Psoas muscle (tissue), 7 donors: ENCODE measurements at regions not wholly inside any gene's neighbourhood (a gene's known extent, or its start where the extent isn't known, plus 50 kb on each side); places are given as distances from the start of the nearest gene placed in this dataset.

Source experiments
- ATAC-seq, 4 donors: fragments of 200-7000 bp; cut with Tn5 transposase; one replicate each; pipeline ENCODE4 v1.9.1; 2020; ENCODE audit warnings: moderate library complexity in 3 of 4, mild to moderate bottlenecking in 2 of 4
- DNase-seq, 2 donors: peaks; one replicate each; pipeline ENCODE4 v3.0.0-alpha.2; 2020
- H3K27ac ChIP-seq: fragments of 200-600 bp; one replicate; pipeline ENCODE4 v1.8.0; 2022
- H3K27me3 ChIP-seq, 3 donors: fragments of 200-600 bp in 1 of 3; one replicate each; pipeline versions ENCODE4 v1.6.1 to v1.8.0; 2013 to 2022; ENCODE audit warnings: low read length in 2 of 3, mild to moderate bottlenecking in 2 of 3, moderate library complexity in 1 of 3; ENCODE audit not compliant: insufficient read depth in 3 of 3
- H3K36me3 ChIP-seq, 2 donors: fragments of 200-600 bp in 1 of 2; one replicate each; pipeline versions ENCODE4 v1.6.1 to v1.8.0; 2013 to 2022; ENCODE audit warnings: low read depth in 1 of 2, mild to moderate bottlenecking in 1 of 2, moderate library complexity in 1 of 2; ENCODE audit not compliant: insufficient read depth in 1 of 2
- H3K4me1 ChIP-seq: fragments of 200-600 bp; one replicate; pipeline ENCODE4 v1.8.0; 2022
- H3K4me3 ChIP-seq: fragments of 200-600 bp; one replicate; pipeline ENCODE4 v1.8.0; 2022; ENCODE audit warnings: mild to moderate bottlenecking
- H3K9me3 ChIP-seq: fragments of 200-600 bp; one replicate; pipeline ENCODE4 v1.8.0; 2022
- CTCF ChIP-seq: fragments of 200-600 bp; IDR thresholded peaks from one replicate; pipeline ENCODE4 v1.8.0; 2022; ENCODE audit warnings: antibody characterized with exemption
- WGBS, 3 donors: extraction: QIAGEN DNeasy Blood & Tissue Kit; methylation state at CpG; one replicate each; pipeline versions ENCODE4 v1.1.6 to v1.1.7; 2013; 5-methylcytosine and 5-hydroxymethylcytosine counted together
- intact Hi-C, 2 donors: fragments of 100-400 bp; cut with DNase I; formaldehyde crosslinking; loops; one replicate each; pipeline versions ENCODE4 v1.11.0 to v1.14.2; 2022
- donor health status: healthy with polysubstance abuse.
- donor health status: DM: no; HTN: no; CAD: no; lungs with moderate emphysema.
- donor health status: Bipolar disorder and iron deficiency.
- donor health status: healthy.
- donor health status: DM: yes; HTN: yes; CAD: no.
- donor health status: DM: no; HTN: no; CAD: no.
- donor health status: DM: yes; HTN: yes; CAD: no.

GRCh38 chr18:38028946-38029345 lies 463.3 kb upstream of the CELF4 start:
- no peaks in the 10 kb centered on the region for H3K9me3 ChIP-seq
- DNase-seq (no peak), ATAC-seq (no peak)
- H3K4me3 ChIP-seq, result no peak overlapping the region
- 73 to 79% (median 76%) methylated on average over 7 of the region's 7 CpGs for WGBS, 3 donors
- H3K27ac ChIP-seq, result no peak overlapping the region
- no peaks in the 10 kb centered on the region for H3K36me3 ChIP-seq
- intact Hi-C loops, result no loop called here
- H3K27me3 ChIP-seq, result no peaks in the 10 kb centered on the region
- no peaks in the 10 kb centered on the region for H3K4me1 ChIP-seq
- no peak for TF ChIP-seq CTCF

GRCh38 chr18:38025433-38026038 lies 459.9 kb upstream of the CELF4 start:
- 26 to 38% (median 38%) methylated on average over 4 of the region's 4 CpGs for WGBS, 3 donors
- Histone ChIP-seq H3K9me3 (no peaks in the 10 kb centered on the region), H3K4me3 (no peak overlapping the region), H3K4me1 (no peaks in the 10 kb centered on the region), H3K27ac (no peak overlapping the region), H3K27me3 (no peaks in the 10 kb centered on the region), H3K36me3 (no peaks in the 10 kb centered on the region)
- intact Hi-C loops, result no loop called here
- TF ChIP-seq CTCF, result no peak
- ATAC-seq, result no peak
- DNase-seq, result no peak

GRCh38 chr18:38023871-38024270 lies 458.3 kb upstream of the CELF4 start:
- Histone ChIP-seq H3K9me3 (no peaks in the 10 kb centered on the region), H3K36me3 (no peaks in the 10 kb centered on the region), H3K27me3 (no peaks in the 10 kb centered on the region), H3K4me1 (no peaks in the 10 kb centered on the region), H3K4me3 (no peak overlapping the region), H3K27ac (no peak overlapping the region)
- no peak for ATAC-seq
- intact Hi-C loops, result no loop called here
- DNase-seq, result no peak
- no peak for TF ChIP-seq CTCF
- WGBS, 3 donors, result 73 to 78% (median 76%) methylated on average over 2 of the region's 2 CpGs

GRCh38 chr18:38022234-38022633 lies 456.6 kb upstream of the CELF4 start:
- H3K27ac ChIP-seq, result no peak overlapping the region
- H3K4me1 ChIP-seq, result no peaks in the 10 kb centered on the region
- TF ChIP-seq CTCF, result no peak
- H3K36me3 ChIP-seq, result no peaks in the 10 kb centered on the region
- ATAC-seq, result no peak
- 72 to 79% (median 77%) methylated on average over 4 of the region's 4 CpGs for WGBS, 3 donors
- no peaks in the 10 kb centered on the region for H3K27me3 ChIP-seq
- intact Hi-C loops, result no loop called here
- no peak for DNase-seq
- H3K4me3 ChIP-seq, result no peak overlapping the region
- H3K9me3 ChIP-seq, result no peaks in the 10 kb centered on the region

GRCh38 chr18:38019292-38019691 lies 453.7 kb upstream of the CELF4 start:
- H3K9me3 ChIP-seq, result no peaks in the 10 kb centered on the region
- H3K4me3 ChIP-seq, result no peak overlapping the region
- TF ChIP-seq CTCF, result no peak
- H3K4me1 ChIP-seq, result no peaks in the 10 kb centered on the region
- no peaks in the 10 kb centered on the region for H3K36me3 ChIP-seq
- intact Hi-C loops, result no loop called here
- no peak overlapping the region for H3K27ac ChIP-seq
- 46 to 52% (median 51%) methylated on average over 2 of the region's 2 CpGs for WGBS, 3 donors
- ATAC-seq (no peak), DNase-seq (no peak)
- H3K27me3 ChIP-seq, result no peaks in the 10 kb centered on the region
